SK-N-SH (cell line): ENCODE measurements at regions not wholly inside any gene's neighbourhood (a gene's known extent, or its start where the extent isn't known, plus 50 kb on each side); places are given as distances from the start of the nearest gene placed in this dataset.

Source experiments
- CTCF ChIA-PET: fragments of 300-600, 350-600 bp; formaldehyde crosslinking; extraction: SDS; loops from one replicate; lab custom pipeline; 2021; lab: Yijun Ruan, JAX
- POLR2A ChIA-PET: fragments of 350-600 bp; sonication (Branson Sonifier 250); formaldehyde crosslinking; extraction: SDS; loops from one replicate; lab custom pipeline; 2020; ENCODE audit warnings: antibody characterized with exemption, inconsistent platforms; lab: Yijun Ruan, JAX
- DNase-seq: peaks from one replicate; pipeline ENCODE4 v3.0.0; 2012
- H2AFZ ChIP-seq: fragments of 200-600 bp; sonication (generic); 2 replicates; pipeline ENCODE4 v1.8.1; 2016; ENCODE audit warnings: antibody characterized with exemption, mild to moderate bottlenecking, low read depth
- H3F3A ChIP-seq: fragments of 200-600 bp; sonication (generic); replicated peaks from 2 replicates; pipeline ENCODE3; 2016; ENCODE audit warnings: antibody characterized with exemption, mild to moderate bottlenecking; ENCODE audit not compliant: insufficient read depth
- H3K27ac ChIP-seq, 2 experiments: fragments of 200-500 bp in 1 of 2; fragments of 200-600 bp in 1 of 2; sonication (Bioruptor generic) in 1 of 2; sonication (generic), shearing (Covaris generic) in 1 of 2; 2 replicates each; pipeline versions ENCODE4 v1.5.1 to v1.6.1; 2014 to 2016; ENCODE audit warnings: low read depth in 2 of 2, inconsistent platforms in 1 of 2, low read length in 1 of 2, mild to moderate bottlenecking in 1 of 2, mixed read lengths in 1 of 2
- H3K27me3 ChIP-seq: fragments of 200-600 bp; sonication (generic), shearing (Covaris generic); 2 replicates; pipeline ENCODE4 v1.6.1; 2016; ENCODE audit warnings: mixed run types; ENCODE audit not compliant: insufficient read depth
- H3K36me3 ChIP-seq, 2 experiments: fragments of 200-500 bp in 1 of 2; fragments of 200-600 bp in 1 of 2; sonication (Bioruptor generic) in 1 of 2; sonication (generic) in 1 of 2; replicated peaks in 1 of 2; 2 replicates each; pipeline versions ENCODE3 to v1.5.1; 2014 to 2016; ENCODE audit warnings: low read length in 1 of 2, mild to moderate bottlenecking in 1 of 2; ENCODE audit not compliant: insufficient read depth in 2 of 2, control insufficient read depth in 1 of 2
- H3K4me1 ChIP-seq, 2 experiments: fragments of 200-500 bp in 1 of 2; fragments of 200-600 bp in 1 of 2; sonication (Bioruptor generic) in 1 of 2; sonication (generic), shearing (Covaris generic) in 1 of 2; 2 replicates each; pipeline versions ENCODE4 v1.5.1 to v1.6.1; 2014 to 2016; ENCODE audit warnings: low read depth in 1 of 2, low read length in 1 of 2, mixed run types in 1 of 2; ENCODE audit not compliant: insufficient read depth in 2 of 2, control insufficient read depth in 1 of 2
- H3K4me2 ChIP-seq: fragments of 200-600 bp; sonication (generic), shearing (Covaris generic); 2 replicates; pipeline ENCODE4 v1.6.1; 2017; ENCODE audit warnings: mixed run types
- H3K4me3 ChIP-seq, 2 experiments: fragments of 200-500 bp in 1 of 2; fragments of 200-600 bp in 1 of 2; sonication (Bioruptor generic) in 1 of 2; sonication (generic), shearing (Covaris generic) in 1 of 2; 2 replicates each; pipeline versions ENCODE4 v1.5.1 to v1.8.1; 2014 to 2016; ENCODE audit warnings: low read depth in 2 of 2, inconsistent platforms in 1 of 2, low read length in 1 of 2, mild to moderate bottlenecking in 1 of 2, mixed read lengths in 1 of 2, moderate library complexity in 1 of 2
- H3K79me2 ChIP-seq: fragments of 200-600 bp; sonication (generic); 2 replicates; pipeline ENCODE4 v1.8.1; 2017; ENCODE audit warnings: mild to moderate bottlenecking; ENCODE audit not compliant: insufficient read depth
- H3K9ac ChIP-seq: fragments of 200-600 bp; sonication (generic); 2 replicates; pipeline ENCODE4 v1.6.1; 2017; ENCODE audit warnings: mixed run types
- H3K9me2 ChIP-seq: fragments of 200-600 bp; sonication (generic); 2 replicates; pipeline ENCODE4 v1.6.1; 2017; ENCODE audit warnings: mixed run types
- H3K9me3 ChIP-seq: fragments of 200-600 bp; sonication (generic); 2 replicates; pipeline ENCODE4 v1.6.1; 2017; ENCODE audit warnings: mixed run types, mild to moderate bottlenecking, moderate library complexity
- H4K20me1 ChIP-seq: fragments of 200-600 bp; sonication (generic); 2 replicates; pipeline ENCODE4 v1.6.1; 2017; ENCODE audit warnings: mild to moderate bottlenecking, mixed run types; ENCODE audit not compliant: insufficient read depth
- EP300 ChIP-seq, 2 experiments: IDR thresholded peaks; 2 replicates each; pipeline versions ENCODE4 v1.4.0 to v1.6.1; 2012; ENCODE audit warnings: borderline replicate concordance in 1 of 2, low read depth in 1 of 2, low read length in 1 of 2
- FOSL2 ChIP-seq: IDR thresholded peaks from 2 replicates; pipeline ENCODE4 v1.4.0; 2012; ENCODE audit warnings: low read depth, mild to moderate bottlenecking, moderate library complexity, borderline replicate concordance
- FOXM1 ChIP-seq: IDR thresholded peaks from 2 replicates; pipeline ENCODE4 v1.4.0; 2012; ENCODE audit warnings: low read depth, mild to moderate bottlenecking
- GATA2 ChIP-seq: sonication (generic); formaldehyde crosslinking; IDR thresholded peaks from 2 replicates; pipeline ENCODE4 v1.5.0; 2020; ENCODE audit warnings: mild to moderate bottlenecking, missing genetic modification reagents
- JUND ChIP-seq: IDR thresholded peaks from 2 replicates; pipeline ENCODE4 v1.4.0; 2012
- MEF2A ChIP-seq: IDR thresholded peaks from 2 replicates; pipeline ENCODE4 v1.4.0; 2012; ENCODE audit warnings: low read depth, borderline replicate concordance
- MXI1 ChIP-seq: IDR thresholded peaks from 2 replicates; pipeline ENCODE4 v1.6.1; 2012; ENCODE audit warnings: mild to moderate bottlenecking, low read depth, low read length, improper control_type of control experiment
- NFIC ChIP-seq: IDR thresholded peaks from 2 replicates; pipeline ENCODE4 v1.4.0; 2012; ENCODE audit warnings: borderline replicate concordance
- POLR2AphosphoS5 ChIP-seq: IDR thresholded peaks from 2 replicates; pipeline ENCODE4 v1.6.1; 2012; ENCODE audit warnings: low read depth, low read length
- RXRA ChIP-seq: IDR thresholded peaks from 2 replicates; pipeline ENCODE4 v1.4.0; 2012; ENCODE audit warnings: low read depth, mild to moderate bottlenecking, borderline replicate concordance
- SIN3A ChIP-seq: IDR thresholded peaks from 2 replicates; pipeline ENCODE4 v1.6.1; 2012; ENCODE audit warnings: low read depth, mild to moderate bottlenecking, low read length, moderate library complexity, borderline replicate concordance
- SMC3 ChIP-seq: IDR thresholded peaks from 2 replicates; pipeline ENCODE4 v1.6.1; 2012; ENCODE audit warnings: low read depth, low read length, improper control_type of control experiment
- TCF12 ChIP-seq: IDR thresholded peaks from 2 replicates; pipeline ENCODE4 v1.4.0; 2012
- WGBS: methylation state at CpG from one replicate; pipeline ENCODE4 v1.1.6; 2017; ENCODE audit warnings: low lambda C conversion rate; 5-methylcytosine and 5-hydroxymethylcytosine counted together
- TF ChIP-seq, protein P1 (sequence below): IDR thresholded peaks from 2 replicates; pipeline ENCODE4 v1.4.0; 2012; ENCODE audit warnings: low read depth, borderline replicate concordance
- TF ChIP-seq, protein P2 (sequence below): IDR thresholded peaks from 2 replicates; pipeline ENCODE4; 2012
- TF ChIP-seq, protein P3 (sequence below): fragments of 150-350 bp; IDR thresholded peaks from 2 replicates; pipeline ENCODE4 v1.6.1; 2016; ENCODE audit warnings: mild to moderate bottlenecking, low read depth, low read length

DNA sequence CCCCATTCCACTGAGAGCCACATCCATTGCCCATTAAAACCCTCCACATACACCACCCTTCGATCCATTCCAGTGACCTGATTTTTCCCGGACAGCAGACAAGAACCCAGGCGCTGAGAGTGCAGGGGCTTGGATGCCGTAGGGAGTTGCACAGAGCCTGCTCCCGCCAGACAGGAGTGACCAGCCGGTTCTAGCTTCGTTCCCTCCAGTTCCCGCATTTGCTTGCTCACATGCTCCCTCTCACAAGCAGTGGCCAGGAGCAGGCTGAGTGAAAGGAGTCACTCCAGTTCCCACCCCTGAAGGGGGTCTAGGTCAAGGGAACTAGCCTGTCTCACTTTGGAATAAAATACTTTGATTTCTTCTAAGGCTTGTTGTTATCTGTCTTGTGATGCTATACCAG is 119.5 kb downstream of the SKIDA1 start:
- no peak overlapping the region for H3K4me3 ChIP-seq
- ChIA-PET POLR2A (no interaction called here), CTCF (no interaction called here)
- no peaks in the 10 kb centered on the region for H3K36me3 ChIP-seq
- no peak overlapping the region for H3K27ac ChIP-seq
- TF ChIP-seq MEF2A (no peak), TCF12 (no peak), SIN3A (no peak), NFIC (no peak)
- no peaks in the 10 kb centered on the region for H3F3A ChIP-seq
- no peaks in the 10 kb centered on the region for H3K79me2 ChIP-seq
- no peaks in the 10 kb centered on the region for H3K9me2 ChIP-seq
- no peaks in the 10 kb centered on the region for H3K27me3 ChIP-seq
- no peak overlapping the region for H2AFZ ChIP-seq
- no peaks in the 10 kb centered on the region for H4K20me1 ChIP-seq
- 86% methylated on average over 7 of the region's 8 CpGs for WGBS
- no peak for DNase-seq
- peaks cover 0 to 15% of the 10 kb centered on the region in 2 experiments; a peak in 2 of 4 replicates for H3K4me1 ChIP-seq
- H3K9me3 ChIP-seq, result no peaks in the 10 kb centered on the region
- H3K9ac ChIP-seq, result no peak overlapping the region
- H3K4me2 ChIP-seq, result no peak overlapping the region

DNA sequence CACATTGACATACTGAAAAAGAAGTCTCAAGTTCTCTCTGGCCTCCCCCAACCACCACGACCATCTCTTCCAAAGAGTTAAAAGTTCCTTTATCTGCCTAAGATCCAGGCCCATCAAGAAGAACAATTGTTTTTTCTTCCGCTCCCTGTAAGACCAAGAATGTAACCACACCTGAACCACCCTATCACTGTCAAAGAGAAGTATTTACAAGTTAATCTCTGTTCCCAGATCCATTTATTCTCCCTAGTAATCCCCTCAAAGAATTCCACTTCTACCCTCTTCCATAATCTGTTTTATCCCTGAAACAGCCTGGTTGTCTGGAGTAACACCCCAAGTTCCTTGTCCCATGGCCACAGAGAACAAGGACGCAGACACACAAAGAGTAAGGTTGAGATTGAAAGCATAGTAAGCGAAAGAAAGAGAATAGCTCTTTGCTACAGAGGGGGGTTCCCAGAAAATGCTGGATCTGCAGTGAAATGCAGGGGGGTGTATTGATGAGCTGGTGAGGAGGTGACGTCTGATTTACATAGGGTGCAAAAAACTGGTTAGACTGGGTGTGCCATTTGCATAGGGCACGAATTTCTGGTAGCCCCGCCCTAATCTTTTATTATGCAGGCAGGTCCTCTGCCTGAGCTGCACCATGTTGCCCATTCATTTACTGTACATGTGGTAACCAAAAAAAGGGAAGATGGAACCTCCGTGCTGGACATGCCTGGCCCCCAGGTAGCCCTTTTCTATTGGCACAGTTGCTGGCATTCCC is 122.0 kb downstream of the SKIDA1 start:
- no peaks in the 10 kb centered on the region for H4K20me1 ChIP-seq
- H3K27me3 ChIP-seq, result no peaks in the 10 kb centered on the region
- WGBS, result 92% methylated on average over 8 of the region's 8 CpGs
- no peak overlapping the region for H3K4me3 ChIP-seq
- POLR2A ChIA-PET, result no interaction called here
- no peak for TF ChIP-seq FOXM1
- TF ChIP-seq MEF2A, result no peak
- TF ChIP-seq, protein P1, sequence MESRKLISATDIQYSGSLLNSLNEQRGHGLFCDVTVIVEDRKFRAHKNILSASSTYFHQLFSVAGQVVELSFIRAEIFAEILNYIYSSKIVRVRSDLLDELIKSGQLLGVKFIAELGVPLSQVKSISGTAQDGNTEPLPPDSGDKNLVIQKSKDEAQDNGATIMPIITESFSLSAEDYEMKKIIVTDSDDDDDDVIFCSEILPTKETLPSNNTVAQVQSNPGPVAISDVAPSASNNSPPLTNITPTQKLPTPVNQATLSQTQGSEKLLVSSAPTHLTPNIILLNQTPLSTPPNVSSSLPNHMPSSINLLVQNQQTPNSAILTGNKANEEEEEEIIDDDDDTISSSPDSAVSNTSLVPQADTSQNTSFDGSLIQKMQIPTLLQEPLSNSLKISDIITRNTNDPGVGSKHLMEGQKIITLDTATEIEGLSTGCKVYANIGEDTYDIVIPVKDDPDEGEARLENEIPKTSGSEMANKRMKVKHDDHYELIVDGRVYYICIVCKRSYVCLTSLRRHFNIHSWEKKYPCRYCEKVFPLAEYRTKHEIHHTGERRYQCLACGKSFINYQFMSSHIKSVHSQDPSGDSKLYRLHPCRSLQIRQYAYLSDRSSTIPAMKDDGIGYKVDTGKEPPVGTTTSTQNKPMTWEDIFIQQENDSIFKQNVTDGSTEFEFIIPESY, result no peak
- TF ChIP-seq EP300 (IDR thresholded peaks at IDR 0.05; ENCODE audit: borderline replicate concordance in 1 of 2, low read depth in 1 of 2, low read length in 1 of 2), result no peak
- peaks cover 0 to 29% of the 10 kb centered on the region in 2 experiments; a peak in 2 of 4 replicates for H3K4me1 ChIP-seq
- no peaks in the 10 kb centered on the region for H3K9me3 ChIP-seq
- H3K4me2 ChIP-seq, result no peak overlapping the region
- H3K9ac ChIP-seq, result no peak overlapping the region
- H2AFZ ChIP-seq, result no peak overlapping the region
- no peaks in the 10 kb centered on the region for H3K9me2 ChIP-seq
- H3F3A ChIP-seq, result peaks cover 6% of the 10 kb centered on the region
- no peaks in the 10 kb centered on the region for H3K79me2 ChIP-seq
- no peak for DNase-seq
- CTCF ChIA-PET, result no interaction called here
- no peaks in the 10 kb centered on the region for H3K36me3 ChIP-seq
- no peak overlapping the region for H3K27ac ChIP-seq

DNA sequence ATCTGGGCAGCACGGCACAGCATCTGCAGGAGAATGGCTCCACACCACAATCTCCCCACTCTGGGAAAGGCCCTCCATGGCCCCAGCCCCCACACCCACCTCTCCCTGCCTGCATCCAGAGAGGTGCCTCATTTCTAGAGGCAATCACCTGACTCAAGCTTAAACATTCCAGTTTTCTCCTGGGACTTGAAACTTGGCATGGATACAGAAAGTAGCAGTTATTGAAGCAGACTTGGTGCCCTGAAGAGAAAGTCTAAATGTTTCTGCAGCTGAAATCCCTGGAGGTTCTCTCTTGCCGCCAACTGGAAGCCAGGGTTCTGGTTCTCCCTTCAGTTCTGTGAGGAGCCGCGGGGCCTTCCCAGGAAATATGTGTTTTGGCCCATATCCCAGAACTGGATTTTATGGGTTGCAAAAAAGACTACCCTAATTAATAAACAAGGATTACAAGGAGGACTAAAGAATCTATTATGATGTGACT is 122.8 kb downstream of the SKIDA1 start:
- Histone ChIP-seq H2AFZ (no peak overlapping the region), H3K27me3 (no peaks in the 10 kb centered on the region), H4K20me1 (no peaks in the 10 kb centered on the region), H3K4me2 (no peak overlapping the region), H3K9me2 (no peaks in the 10 kb centered on the region), H3K9ac (no peak overlapping the region), H3K79me2 (no peaks in the 10 kb centered on the region), H3K4me3 (no peak overlapping the region), H3K4me1 (peaks cover 0 to 29% of the 10 kb centered on the region in 2 experiments; a peak in 2 of 4 replicates), H3K9me3 (no peaks in the 10 kb centered on the region), H3F3A (peaks cover 6% of the 10 kb centered on the region), H3K27ac (no peak overlapping the region), H3K36me3 (no peaks in the 10 kb centered on the region)
- 91% methylated on average over 3 of the region's 4 CpGs for WGBS
- POLR2A ChIA-PET, result no interaction called here
- CTCF ChIA-PET, result no interaction called here
- no peak for DNase-seq
- TF ChIP-seq MXI1 (no peak), RXRA (no peak), POLR2AphosphoS5 (no peak), FOSL2 (no peak), SMC3 (no peak), GATA2 (CRISPR knock-in tag) (no peak), JUND (no peak)
- TF ChIP-seq, protein P2, sequence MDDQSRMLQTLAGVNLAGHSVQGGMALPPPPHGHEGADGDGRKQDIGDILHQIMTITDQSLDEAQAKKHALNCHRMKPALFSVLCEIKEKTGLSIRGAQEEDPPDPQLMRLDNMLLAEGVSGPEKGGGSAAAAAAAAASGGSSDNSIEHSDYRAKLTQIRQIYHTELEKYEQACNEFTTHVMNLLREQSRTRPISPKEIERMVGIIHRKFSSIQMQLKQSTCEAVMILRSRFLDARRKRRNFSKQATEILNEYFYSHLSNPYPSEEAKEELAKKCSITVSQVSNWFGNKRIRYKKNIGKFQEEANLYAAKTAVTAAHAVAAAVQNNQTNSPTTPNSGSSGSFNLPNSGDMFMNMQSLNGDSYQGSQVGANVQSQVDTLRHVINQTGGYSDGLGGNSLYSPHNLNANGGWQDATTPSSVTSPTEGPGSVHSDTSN, result no peak
- TF ChIP-seq, protein P1, result no peak
- TF ChIP-seq, protein P3, sequence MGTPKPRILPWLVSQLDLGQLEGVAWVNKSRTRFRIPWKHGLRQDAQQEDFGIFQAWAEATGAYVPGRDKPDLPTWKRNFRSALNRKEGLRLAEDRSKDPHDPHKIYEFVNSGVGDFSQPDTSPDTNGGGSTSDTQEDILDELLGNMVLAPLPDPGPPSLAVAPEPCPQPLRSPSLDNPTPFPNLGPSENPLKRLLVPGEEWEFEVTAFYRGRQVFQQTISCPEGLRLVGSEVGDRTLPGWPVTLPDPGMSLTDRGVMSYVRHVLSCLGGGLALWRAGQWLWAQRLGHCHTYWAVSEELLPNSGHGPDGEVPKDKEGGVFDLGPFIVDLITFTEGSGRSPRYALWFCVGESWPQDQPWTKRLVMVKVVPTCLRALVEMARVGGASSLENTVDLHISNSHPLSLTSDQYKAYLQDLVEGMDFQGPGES, result no peak
